CD14-positive monocyte (primary cell): ENCODE measurements at regions not wholly inside any gene's neighbourhood (a gene's known extent, or its start where the extent isn't known, plus 50 kb on each side); places are given as distances from the start of the nearest gene placed in this dataset.

Experiments used
- DNase-seq, 3 donors: peaks; one replicate each; pipeline ENCODE4 v3.0.0-alpha.2; 2011 to 2022
- H2AFZ ChIP-seq: 2 replicates; pipeline ENCODE4 v1.6.0; 2012; ENCODE audit warnings: mild to moderate bottlenecking, low read depth, low read length, inconsistent platforms; ENCODE audit not compliant: insufficient read depth, poor library complexity, severe bottlenecking
- H3K27ac ChIP-seq, 2 donors: 1 replicate in 1 of 2; 2 replicates in 1 of 2; pipeline ENCODE4 v1.5.1; 2012 to 2013; ENCODE audit warnings: low read length in 2 of 2, control low read depth in 1 of 2, inconsistent platforms in 1 of 2, low read depth in 1 of 2, mild to moderate bottlenecking in 1 of 2
- H3K27me3 ChIP-seq, 2 donors: one replicate each; pipeline versions ENCODE4 v1.6.0 to v1.6.1; 2011 to 2013; ENCODE audit warnings: low read length in 2 of 2; ENCODE audit not compliant: control insufficient read depth in 2 of 2, insufficient read depth in 2 of 2
- H3K36me3 ChIP-seq, 2 donors: replicated peaks in 1 of 2; 1 replicate in 1 of 2; 2 replicates in 1 of 2; pipeline versions ENCODE4 v1.5.1 to v1.6.1; 2012 to 2013; ENCODE audit warnings: low read length in 2 of 2, control low read depth in 1 of 2, inconsistent platforms in 1 of 2, mild to moderate bottlenecking in 1 of 2; ENCODE audit not compliant: insufficient read depth in 2 of 2, control insufficient read depth in 1 of 2
- H3K4me1 ChIP-seq, 2 donors: 1 replicate in 1 of 2; 2 replicates in 1 of 2; pipeline versions ENCODE4 v1.5.1 to v1.6.1; 2012 to 2013; ENCODE audit warnings: low read length in 2 of 2, control low read depth in 1 of 2, inconsistent platforms in 1 of 2, mild to moderate bottlenecking in 1 of 2, moderate library complexity in 1 of 2; ENCODE audit not compliant: insufficient read depth in 2 of 2, control insufficient read depth in 1 of 2
- H3K4me2 ChIP-seq: replicated peaks from 2 replicates; pipeline ENCODE3; 2012; ENCODE audit warnings: low read length, moderate library complexity, mild to moderate bottlenecking; ENCODE audit not compliant: poor library complexity, severe bottlenecking; ENCODE audit errors: extremely low read depth
- H3K4me3 ChIP-seq, 3 experiments: fragments of 200-600 bp in 1 of 3; sonication (generic) in 1 of 3; replicated peaks in 1 of 3; 1 replicate in 2 of 3; 2 replicates in 1 of 3; pipeline ENCODE4 v1.5.1; 2011 to 2013; ENCODE audit warnings: low read length in 3 of 3, mild to moderate bottlenecking in 3 of 3, control low read depth in 2 of 3, low read depth in 2 of 3, inconsistent platforms in 1 of 3, moderate library complexity in 1 of 3
- H3K79me2 ChIP-seq: 2 replicates; pipeline ENCODE4 v1.6.0; 2012; ENCODE audit warnings: mild to moderate bottlenecking, control low read depth, inconsistent platforms, low read length, moderate library complexity; ENCODE audit not compliant: insufficient read depth
- H3K9ac ChIP-seq: 2 replicates; pipeline ENCODE4 v1.6.0; 2017; ENCODE audit warnings: low read length, mild to moderate bottlenecking; ENCODE audit not compliant: insufficient read depth, poor library complexity, severe bottlenecking
- H3K9me3 ChIP-seq, 2 donors: replicated peaks in 1 of 2; 1 replicate in 1 of 2; 2 replicates in 1 of 2; pipeline versions ENCODE4 v1.5.1 to v1.6.1; 2012 to 2013; ENCODE audit warnings: low read length in 2 of 2, control low read depth in 1 of 2; ENCODE audit not compliant: control insufficient read depth in 1 of 2, insufficient read depth in 1 of 2
- H4K20me1 ChIP-seq: 2 replicates; pipeline ENCODE4 v1.6.0; 2012; ENCODE audit warnings: mild to moderate bottlenecking, low read length, control low read depth, moderate library complexity; ENCODE audit not compliant: insufficient read depth
- H3K27ac Mint-ChIP-seq, 7 donors: one replicate each; pipeline ENCODE4 v1.8.0; 2020; ENCODE audit warnings: mild to moderate bottlenecking in 7 of 7, mixed read lengths in 7 of 7, moderate library complexity in 6 of 7, inconsistent platforms in 2 of 7
- H3K27me3 Mint-ChIP-seq, 3 donors: one replicate each; pipeline ENCODE4 v1.8.0; 2021 to 2022; ENCODE audit warnings: low read depth in 3 of 3, mild to moderate bottlenecking in 3 of 3, mixed read lengths in 3 of 3, moderate library complexity in 3 of 3, inconsistent platforms in 1 of 3
- H3K36me3 Mint-ChIP-seq, 2 donors: one replicate each; pipeline ENCODE4 v1.8.0; 2020; ENCODE audit warnings: mixed read lengths in 2 of 2, inconsistent platforms in 1 of 2, mild to moderate bottlenecking in 1 of 2
- H3K4me1 Mint-ChIP-seq: one replicate; pipeline ENCODE4 v1.8.0; 2020; ENCODE audit warnings: mild to moderate bottlenecking, mixed read lengths
- H3K4me3 Mint-ChIP-seq, 2 donors: one replicate each; pipeline ENCODE4 v1.8.0; 2020; ENCODE audit warnings: mild to moderate bottlenecking in 2 of 2, mixed read lengths in 2 of 2, moderate library complexity in 1 of 2
- H3K9me3 Mint-ChIP-seq, 7 donors: one replicate each; pipeline ENCODE4 v1.8.0; 2020 to 2022; ENCODE audit warnings: mixed read lengths in 7 of 7, mild to moderate bottlenecking in 6 of 7, moderate library complexity in 6 of 7, inconsistent platforms in 2 of 7
- CTCF ChIP-seq: fragments of 200-600 bp; IDR thresholded peaks from one replicate; pipeline ENCODE4 v1.8.0; 2022; ENCODE audit warnings: antibody characterized with exemption, mild to moderate bottlenecking
- WGBS: methylation state at CpG from one replicate; pipeline ENCODE4 v1.1.5; 2013; ENCODE audit warnings: missing lambda C conversion rate; ENCODE audit not compliant: insufficient coverage; 5-methylcytosine and 5-hydroxymethylcytosine counted together
- intact Hi-C, 2 donors: fragments of 100-400 bp; cut with micrococcal nuclease; formaldehyde crosslinking; loops; one replicate each; pipeline versions ENCODE4 v1.15.0 to v1.15.1; 2023

- intact Hi-C loops = no loop called here
Observed at GRCh38 chr12:75908961-75909605, 122.5 kb downstream of the PHLDA1 start.

GRCh38 chr12:75905922-75906321 lies 125.7 kb downstream of the PHLDA1 start:
- Mint-ChIP-seq H3K4me3 (no peak overlapping the region), H3K27me3 (peaks cover 0 to 8% (median 6%) of the 10 kb centered on the region in 3 donors), H3K27ac (no peak overlapping the region), H3K4me1 (no peaks in the 10 kb centered on the region), H3K36me3 (no peaks in the 10 kb centered on the region), H3K9me3 (peaks cover 0 to 2% (median 0%) of the 10 kb centered on the region in 7 donors)
- Histone ChIP-seq H3K9me3 (no peaks in the 10 kb centered on the region), H4K20me1 (no peaks in the 10 kb centered on the region), H2AFZ (no peak overlapping the region), H3K27ac (no peak overlapping the region), H3K9ac (no peak overlapping the region), H3K4me3 (no peak overlapping the region), H3K36me3 (no peaks in the 10 kb centered on the region), H3K27me3 (no peaks in the 10 kb centered on the region), H3K4me1 (no peaks in the 10 kb centered on the region), H3K4me2 (no peak overlapping the region), H3K79me2 (no peaks in the 10 kb centered on the region)
- no peak for TF ChIP-seq CTCF
- no CpG with 5 or more reads among the region's 2 CpGs for WGBS
- no peak for DNase-seq
- intact Hi-C loops = no loop called here

More at GRCh38 chr12:75908961-75909605, 122.5 kb downstream of the PHLDA1 start:
- no peak overlapping the region for H3K4me2 ChIP-seq
- no peaks in the 10 kb centered on the region for H3K27me3 ChIP-seq
- WGBS = 100% methylated on average over 1 of the region's 2 CpGs
- Mint-ChIP-seq H3K9me3 (peaks cover 0 to 2% (median 0%) of the 10 kb centered on the region in 7 donors), H3K27ac (peak overlapping the region in 1 of 7 donors; percentile 54), H3K27me3 (peaks cover 2 to 8% (median 6%) of the 10 kb centered on the region in 3 donors), H3K4me1 (no peaks in the 10 kb centered on the region), H3K4me3 (no peak overlapping the region), H3K36me3 (no peaks in the 10 kb centered on the region)
- no peak for DNase-seq
- no peak overlapping the region for H3K4me3 ChIP-seq
- no peak for TF ChIP-seq CTCF
- no peaks in the 10 kb centered on the region for H3K79me2 ChIP-seq
- no peak overlapping the region for H3K27ac ChIP-seq
- no peaks in the 10 kb centered on the region for H3K36me3 ChIP-seq
- no peak overlapping the region for H3K9ac ChIP-seq
- no peaks in the 10 kb centered on the region for H4K20me1 ChIP-seq
- H2AFZ ChIP-seq = no peak overlapping the region
- no peaks in the 10 kb centered on the region for H3K9me3 ChIP-seq
- no peaks in the 10 kb centered on the region for H3K4me1 ChIP-seq
